Karpas-422 (cell line): ENCODE measurements at regions not wholly inside any gene's neighbourhood (a gene's known extent, or its start where the extent isn't known, plus 50 kb on each side); places are given as distances from the start of the nearest gene placed in this dataset.

Experiments used
- DNase-seq: peaks from one replicate; pipeline ENCODE4 v3.0.0-alpha.2; 2015
- H2AFZ ChIP-seq: fragments of 200-600 bp; sonication (generic); 2 replicates; pipeline ENCODE4 v1.6.1; 2014; ENCODE audit warnings: antibody characterized with exemption, low read length, mixed read lengths
- H3K27ac ChIP-seq: fragments of 200-600 bp; sonication (generic); 2 replicates; pipeline ENCODE4 v1.5.1; 2014; ENCODE audit warnings: mild to moderate bottlenecking, low read length, moderate library complexity
- H3K27me3 ChIP-seq: fragments of 200-600 bp; sonication (generic); 2 replicates; pipeline ENCODE4 v1.6.1; 2014; ENCODE audit warnings: low read length, mixed read lengths
- H3K36me3 ChIP-seq: fragments of 200-600 bp; sonication (generic); 2 replicates; pipeline ENCODE4 v1.6.1; 2014; ENCODE audit warnings: low read length, mixed read lengths; ENCODE audit not compliant: insufficient read depth
- H3K4me1 ChIP-seq: fragments of 200-600 bp; sonication (generic); 2 replicates; pipeline ENCODE4 v1.6.1; 2014; ENCODE audit warnings: mild to moderate bottlenecking, low read length, mixed read lengths
- H3K4me2 ChIP-seq: fragments of 200-600 bp; sonication (generic); 2 replicates; pipeline ENCODE4 v1.6.1; 2014; ENCODE audit warnings: low read length, low read depth, mild to moderate bottlenecking; ENCODE audit not compliant: poor library complexity, severe bottlenecking
- H3K4me3 ChIP-seq: fragments of 200-600 bp; sonication (generic); 2 replicates; pipeline ENCODE4 v1.5.1; 2014; ENCODE audit warnings: mild to moderate bottlenecking, antibody characterized with exemption, low read length, mixed read lengths
- H3K79me2 ChIP-seq: fragments of 200-600 bp; sonication (generic); 2 replicates; pipeline ENCODE4 v1.6.1; 2014; ENCODE audit warnings: mild to moderate bottlenecking, low read length, mixed read lengths
- H3K9ac ChIP-seq: fragments of 200-600 bp; sonication (generic); 2 replicates; pipeline ENCODE4 v1.6.0; 2014; ENCODE audit warnings: low read length
- H3K9me2 ChIP-seq: fragments of 200-600 bp; sonication (generic), shearing (Covaris generic); replicated peaks from 2 replicates; pipeline ENCODE4 v1.6.0; 2014; ENCODE audit warnings: mild to moderate bottlenecking, low read length, moderate library complexity; ENCODE audit not compliant: insufficient read depth
- H3K9me3 ChIP-seq: fragments of 300-700, 200-600 bp; sonication (generic); 2 replicates; pipeline ENCODE4 v1.6.1; 2014; ENCODE audit warnings: low read length, mixed read lengths
- H4K20me1 ChIP-seq: fragments of 200-600 bp; sonication (generic); 2 replicates; pipeline ENCODE4 v1.6.1; 2014; ENCODE audit warnings: mild to moderate bottlenecking, antibody characterized with exemption, low read length, low read depth; ENCODE audit not compliant: insufficient read depth

- no peak overlapping the region for H3K9ac ChIP-seq
- H3K27me3 ChIP-seq = no peaks in the 10 kb centered on the region
- H3K27ac ChIP-seq = no peak overlapping the region
- H3K79me2 ChIP-seq = no peaks in the 10 kb centered on the region
- no peak overlapping the region for H3K4me3 ChIP-seq
- H4K20me1 ChIP-seq = no peaks in the 10 kb centered on the region
- H3K9me2 ChIP-seq = no peaks in the 10 kb centered on the region
- no peaks in the 10 kb centered on the region for H3K36me3 ChIP-seq
- H3K4me1 ChIP-seq = peaks cover 7% of the 10 kb centered on the region; the same call in 1 of the 2 replicates
- no peaks in the 10 kb centered on the region for H3K9me3 ChIP-seq
- H3K4me2 ChIP-seq = no peak overlapping the region
- DNase-seq = peak; percentile 27
- H2AFZ ChIP-seq = no peak overlapping the region
Measured at GRCh38 chr1:229154811-229155210, 116.1 kb upstream of the RAB4A start.

- H3K9me3 ChIP-seq = no peaks in the 10 kb centered on the region
- H2AFZ ChIP-seq = no peak overlapping the region; the same call in 1 of the 2 replicates
- H3K27me3 ChIP-seq = no peaks in the 10 kb centered on the region
- no peaks in the 10 kb centered on the region for H3K9me2 ChIP-seq
- H3K79me2 ChIP-seq = no peaks in the 10 kb centered on the region
- H3K27ac ChIP-seq = no peak overlapping the region
- H3K36me3 ChIP-seq = no peaks in the 10 kb centered on the region
- H4K20me1 ChIP-seq = no peaks in the 10 kb centered on the region
- H3K9ac ChIP-seq = no peak overlapping the region
- H3K4me3 ChIP-seq = no peak overlapping the region
- DNase-seq = peak; percentile 63
- H3K4me2 ChIP-seq = no peak overlapping the region
- H3K4me1 ChIP-seq = peaks cover 7% of the 10 kb centered on the region; the same call in 1 of the 2 replicates
Measured at GRCh38 chr1:229155472-229155871, 115.4 kb upstream of the RAB4A start.

- Histone ChIP-seq H2AFZ (no peak overlapping the region), H3K9ac (no peak overlapping the region)
Measured at GRCh38 chr1:229156872-229157271, 114.0 kb upstream of the RAB4A start.

DNA sequence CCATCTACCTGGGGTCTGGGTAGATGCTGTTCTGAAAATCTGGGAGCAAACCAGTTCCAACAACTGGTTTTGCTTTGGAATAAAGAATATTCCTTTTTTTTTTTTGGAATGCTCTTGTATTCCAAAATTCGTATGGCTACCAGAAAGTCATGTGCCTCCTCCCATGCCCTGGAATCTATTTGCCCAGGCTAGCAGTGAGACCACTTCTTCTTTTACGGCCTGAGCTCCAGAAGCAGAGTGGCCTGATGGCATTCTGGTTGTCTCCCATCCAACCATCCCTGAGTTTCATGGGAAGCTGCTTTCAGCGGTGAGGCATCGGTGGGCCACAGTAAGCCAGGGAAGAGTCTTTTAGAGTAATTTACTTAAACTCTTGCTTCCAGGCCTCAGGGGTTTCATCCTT is 113.4 kb upstream of the RAB4A start:
- no peaks in the 10 kb centered on the region for H3K79me2 ChIP-seq
- no peaks in the 10 kb centered on the region for H3K36me3 ChIP-seq
- peaks cover 7% of the 10 kb centered on the region; the same call in 1 of the 2 replicates for H3K4me1 ChIP-seq
- H3K9me3 ChIP-seq = no peaks in the 10 kb centered on the region
- H3K27me3 ChIP-seq = no peaks in the 10 kb centered on the region
- H4K20me1 ChIP-seq = no peaks in the 10 kb centered on the region
- no peak for DNase-seq
- H2AFZ ChIP-seq = no peak overlapping the region
- H3K4me2 ChIP-seq = no peak overlapping the region
- H3K27ac ChIP-seq = no peak overlapping the region
- H3K9ac ChIP-seq = no peak overlapping the region
- H3K4me3 ChIP-seq = no peak overlapping the region
- no peaks in the 10 kb centered on the region for H3K9me2 ChIP-seq

More at GRCh38 chr1:229156872-229157271, 114.0 kb upstream of the RAB4A start:
- peaks cover 7% of the 10 kb centered on the region; the same call in 1 of the 2 replicates for H3K4me1 ChIP-seq
- no peaks in the 10 kb centered on the region for H3K9me2 ChIP-seq
- no peaks in the 10 kb centered on the region for H4K20me1 ChIP-seq
- no peaks in the 10 kb centered on the region for H3K79me2 ChIP-seq
- H3K27me3 ChIP-seq = no peaks in the 10 kb centered on the region
- H3K27ac ChIP-seq = no peak overlapping the region
- H3K4me2 ChIP-seq = no peak overlapping the region
- H3K4me3 ChIP-seq = no peak overlapping the region
- no peak for DNase-seq
- no peaks in the 10 kb centered on the region for H3K36me3 ChIP-seq
- H3K9me3 ChIP-seq = no peaks in the 10 kb centered on the region

DNA sequence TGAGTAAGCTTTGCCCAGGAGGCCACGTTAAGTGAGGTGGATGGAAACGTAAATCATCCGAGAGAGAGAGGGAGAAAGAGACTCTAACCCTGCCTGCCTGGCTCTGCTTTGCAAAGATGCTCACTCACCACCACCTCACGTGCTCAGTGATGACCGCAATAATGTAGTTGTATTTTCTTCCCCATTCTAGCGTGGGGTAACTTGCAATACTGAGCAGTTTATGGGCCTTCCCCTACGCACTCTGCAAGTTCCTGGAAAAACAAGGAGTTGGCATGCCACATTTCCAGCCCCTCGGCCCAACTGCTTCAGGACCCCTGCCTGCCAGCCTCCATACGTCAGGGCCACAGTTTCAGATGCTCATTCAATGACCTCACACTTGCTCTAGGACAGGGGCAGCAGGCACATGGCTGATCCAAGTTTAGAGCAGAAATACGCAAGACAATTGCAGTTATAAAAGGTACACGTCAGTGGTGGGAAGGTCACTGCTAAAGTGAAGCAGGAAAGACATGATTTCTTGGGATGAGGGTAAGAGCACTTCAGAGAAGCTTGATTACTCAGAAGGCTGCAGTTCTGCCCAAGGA is 112.5 kb upstream of the RAB4A start:
- Histone ChIP-seq H3K27me3 (no peaks in the 10 kb centered on the region), H3K9me2 (no peaks in the 10 kb centered on the region), H3K36me3 (no peaks in the 10 kb centered on the region), H3K9ac (no peak overlapping the region), H3K4me1 (peaks cover 7% of the 10 kb centered on the region; the same call in 1 of the 2 replicates), H3K4me2 (no peak overlapping the region), H3K9me3 (no peaks in the 10 kb centered on the region), H2AFZ (no peak overlapping the region), H3K4me3 (no peak overlapping the region), H4K20me1 (no peaks in the 10 kb centered on the region), H3K27ac (no peak overlapping the region), H3K79me2 (no peaks in the 10 kb centered on the region)
- DNase-seq = no peak

- Histone ChIP-seq H3K9me2 (no peaks in the 10 kb centered on the region), H3K79me2 (no peaks in the 10 kb centered on the region), H3K4me3 (no peak overlapping the region), H3K4me1 (peaks cover 7% of the 10 kb centered on the region; the same call in 1 of the 2 replicates), H3K36me3 (no peaks in the 10 kb centered on the region), H3K9me3 (no peaks in the 10 kb centered on the region), H3K27me3 (no peaks in the 10 kb centered on the region), H4K20me1 (no peaks in the 10 kb centered on the region), H3K4me2 (no peak overlapping the region), H2AFZ (no peak overlapping the region), H3K27ac (no peak overlapping the region), H3K9ac (no peak overlapping the region)
- DNase-seq = no peak
Measured at GRCh38 chr1:229158927-229159326, 112.0 kb upstream of the RAB4A start.

DNA sequence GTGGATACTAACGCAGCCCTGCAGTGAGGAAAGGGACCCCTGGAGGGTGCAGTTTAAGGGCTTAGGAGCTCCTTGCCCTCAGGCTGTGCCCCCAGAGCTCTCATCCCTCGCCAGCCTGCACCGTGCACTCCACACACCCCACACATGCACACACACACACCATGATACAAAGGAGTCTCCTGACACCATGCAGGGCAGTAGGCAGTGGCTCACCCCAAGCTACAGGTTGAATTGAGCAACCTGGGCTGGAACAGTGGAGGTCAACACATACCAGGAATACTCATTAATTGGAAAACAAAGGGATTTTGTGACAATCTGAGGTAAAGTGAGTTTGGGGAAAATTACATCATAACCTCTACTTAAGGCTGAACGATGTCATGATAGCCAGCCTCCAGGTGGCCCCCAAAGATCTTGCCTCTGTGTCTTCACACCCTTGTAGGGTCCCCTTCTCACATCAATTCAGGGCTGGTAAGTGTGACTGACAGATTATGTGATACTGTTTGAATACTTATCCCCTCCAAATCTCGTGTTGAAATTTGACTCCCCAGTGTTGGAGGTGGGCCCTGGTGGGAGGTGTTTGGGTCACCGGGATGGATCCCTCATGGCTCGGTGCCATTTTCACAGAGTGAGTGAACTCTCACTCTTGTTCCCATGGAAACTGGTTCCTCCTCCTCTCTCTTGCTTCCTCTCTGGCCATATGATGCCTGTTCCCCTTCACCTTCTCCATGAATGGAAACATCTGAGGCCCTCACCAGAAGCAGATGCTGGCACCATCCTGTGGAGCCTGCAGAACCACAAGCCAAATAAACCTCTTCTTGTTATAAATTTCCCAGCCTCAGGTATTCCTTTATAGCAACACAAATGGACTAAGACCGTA is 111.0 kb upstream of the RAB4A start:
- Histone ChIP-seq H2AFZ (no peak overlapping the region), H3K4me1 (peaks cover 7% of the 10 kb centered on the region; the same call in 1 of the 2 replicates), H4K20me1 (no peaks in the 10 kb centered on the region), H3K9ac (no peak overlapping the region), H3K9me3 (no peaks in the 10 kb centered on the region), H3K4me2 (no peak overlapping the region), H3K27me3 (no peaks in the 10 kb centered on the region), H3K9me2 (no peaks in the 10 kb centered on the region), H3K27ac (no peak overlapping the region), H3K4me3 (no peak overlapping the region), H3K36me3 (no peaks in the 10 kb centered on the region), H3K79me2 (no peaks in the 10 kb centered on the region)
- DNase-seq = no peak

DNA sequence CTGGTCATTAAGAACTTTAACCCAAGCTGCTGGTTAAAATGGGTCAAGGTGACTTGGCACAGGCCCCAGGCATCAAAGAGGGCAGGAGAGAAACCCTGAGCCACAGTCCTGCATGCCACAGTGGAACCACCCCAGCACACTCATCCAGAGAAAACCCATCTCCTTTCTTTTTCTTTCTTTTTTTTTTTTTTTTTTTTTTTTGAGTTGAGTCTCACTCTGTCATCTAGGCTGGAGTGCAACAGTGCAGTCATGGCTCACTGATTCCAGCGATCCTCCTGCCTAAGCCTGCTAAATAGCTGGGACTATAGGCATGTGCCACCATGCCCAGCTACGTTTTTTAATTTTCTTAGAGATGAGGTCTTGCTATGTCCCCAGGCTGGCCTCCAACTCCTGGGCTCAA is 109.2 kb upstream of the RAB4A start:
- Histone ChIP-seq H3K27ac (no peak overlapping the region), H3K9ac (no peak overlapping the region), H2AFZ (no peak overlapping the region), H3K9me3 (no peaks in the 10 kb centered on the region), H3K27me3 (no peaks in the 10 kb centered on the region), H3K9me2 (no peaks in the 10 kb centered on the region), H3K79me2 (no peaks in the 10 kb centered on the region), H3K4me1 (no peaks in the 10 kb centered on the region), H3K36me3 (no peaks in the 10 kb centered on the region), H4K20me1 (no peaks in the 10 kb centered on the region), H3K4me2 (no peak overlapping the region), H3K4me3 (no peak overlapping the region)
- DNase-seq = no peak
